Right atrium auricular region (tissue), 2 donors: ENCODE measurements at regions not wholly inside any gene's neighbourhood (a gene's known extent, or its start where the extent isn't known, plus 50 kb on each side); places are given as distances from the start of the nearest gene placed in this dataset.
A peak's percentile ranks its signal among the peaks of the same experiment; 100 is the strongest.

ENCODE experiments used
- DNase-seq: peaks from one replicate; pipeline ENCODE4 v3.0.0-alpha.2; 2019; ENCODE audit warnings: low spot score
- H3K27ac ChIP-seq, 2 donors: fragments of 200-600 bp; sonication (generic); 1 replicate in 1 of 2; 2 replicates in 1 of 2; pipeline ENCODE4 v1.5.1; 2016 to 2019
- H3K27me3 ChIP-seq, 2 donors: fragments of 200-600 bp; sonication (generic); one replicate each; pipeline versions ENCODE4 v1.5.1 to v1.6.0; 2017 to 2019
- H3K36me3 ChIP-seq: fragments of 200-600 bp; sonication (generic); one replicate; pipeline ENCODE4 v1.5.1; 2016
- H3K4me1 ChIP-seq, 2 donors: fragments of 200-600 bp; sonication (generic); one replicate each; pipeline versions ENCODE4 v1.5.1 to v1.6.0; 2017 to 2019
- H3K4me3 ChIP-seq, 2 donors: fragments of 200-600 bp; sonication (generic); 1 replicate in 1 of 2; 2 replicates in 1 of 2; pipeline ENCODE4 v1.5.1; 2017 to 2019; ENCODE audit warnings: mild to moderate bottlenecking in 1 of 2, moderate library complexity in 1 of 2
- H3K9me3 ChIP-seq, 2 donors: fragments of 200-600 bp; sonication (generic); one replicate each; pipeline ENCODE4 v1.5.1; 2019
- CTCF ChIP-seq, 2 donors: fragments of 200-600 bp; sonication (generic); IDR thresholded peaks; one replicate each; pipeline ENCODE4 v1.5.1; 2019; ENCODE audit warnings: antibody characterized with exemption in 2 of 2

- TF ChIP-seq CTCF (IDR thresholded peaks at IDR 0.05): no peak
- Histone ChIP-seq H3K27ac (peak overlapping the region in 1 of 2 donors; percentile 42), H3K4me1 (peaks cover 0 to 30% of the 10 kb centered on the region in 2 donors), H3K27me3 (no peaks in the 10 kb centered on the region), H3K36me3 (no peaks in the 10 kb centered on the region), H3K4me3 (no peak overlapping the region), H3K9me3 (no peaks in the 10 kb centered on the region)
- no peak for DNase-seq
These were observed 249.5 kb upstream of the TANK start for GRCh38 chr2:160910681-160911080.

GRCh38 chr2:160911258-160911657, 249.0 kb upstream of the TANK start:
- no peak overlapping the region for H3K4me3 ChIP-seq
- no peak for TF ChIP-seq CTCF (IDR thresholded peaks at IDR 0.05)
- no peak for DNase-seq
- H3K4me1 ChIP-seq: peaks cover 0 to 30% of the 10 kb centered on the region in 2 donors
- H3K9me3 ChIP-seq: no peaks in the 10 kb centered on the region
- no peaks in the 10 kb centered on the region for H3K36me3 ChIP-seq
- H3K27ac ChIP-seq: peak overlapping the region in 1 of 2 donors; percentile 42
- H3K27me3 ChIP-seq: no peaks in the 10 kb centered on the region

GRCh38 chr2:160912276-160912675, 248.0 kb upstream of the TANK start:
- H3K27ac ChIP-seq: no peak overlapping the region
- H3K4me3 ChIP-seq: no peak overlapping the region
- H3K4me1 ChIP-seq: peaks cover 0 to 30% of the 10 kb centered on the region in 2 donors
- DNase-seq: no peak
- no peaks in the 10 kb centered on the region for H3K36me3 ChIP-seq
- H3K27me3 ChIP-seq: no peaks in the 10 kb centered on the region
- TF ChIP-seq CTCF (IDR thresholded peaks at IDR 0.05): no peak
- no peaks in the 10 kb centered on the region for H3K9me3 ChIP-seq

- H3K27ac ChIP-seq: no peak overlapping the region
- TF ChIP-seq CTCF (IDR thresholded peaks at IDR 0.05): no peak
- H3K4me1 ChIP-seq: peaks cover 0 to 34% of the 10 kb centered on the region in 2 donors
- no peaks in the 10 kb centered on the region for H3K27me3 ChIP-seq
- H3K36me3 ChIP-seq: no peaks in the 10 kb centered on the region
- H3K4me3 ChIP-seq: no peak overlapping the region
- no peaks in the 10 kb centered on the region for H3K9me3 ChIP-seq
- no peak for DNase-seq
These were observed 246.9 kb upstream of the TANK start for GRCh38 chr2:160913323-160913722.

GRCh38 chr2:160914217-160914616, 246.0 kb upstream of the TANK start:
- Histone ChIP-seq H3K4me1 (peaks cover 0 to 43% of the 10 kb centered on the region in 2 donors), H3K27me3 (no peaks in the 10 kb centered on the region), H3K36me3 (no peaks in the 10 kb centered on the region), H3K9me3 (no peaks in the 10 kb centered on the region), H3K27ac (no peak overlapping the region), H3K4me3 (no peak overlapping the region)
- no peak for TF ChIP-seq CTCF (IDR thresholded peaks at IDR 0.05)
- no peak for DNase-seq

- Histone ChIP-seq H3K4me3 (no peak overlapping the region), H3K4me1 (peaks cover 0 to 38% of the 10 kb centered on the region in 2 donors)
These were observed 243.9 kb upstream of the TANK start for GRCh38 chr2:160916300-160916699.

More at GRCh38 chr2:160916300-160916699, 243.9 kb upstream of the TANK start:
- Histone ChIP-seq H3K9me3 (no peaks in the 10 kb centered on the region), H3K27ac (no peak overlapping the region), H3K27me3 (no peaks in the 10 kb centered on the region), H3K36me3 (no peaks in the 10 kb centered on the region)
- no peak for DNase-seq
- no peak for TF ChIP-seq CTCF (IDR thresholded peaks at IDR 0.05)
